ENCODE measurements at regions not wholly inside any gene's neighbourhood (a gene's known extent, or its start where the extent isn't known, plus 50 kb on each side); places are given as distances from the start of the nearest gene placed in this dataset.

- H3K27me3 ChIP-seq (ENCODE audit: control insufficient read depth in 3 of 3, insufficient read depth in 3 of 3, low read depth in 1 of 3, low read length in 3 of 3): no peaks in the 10 kb centered on the region
- no CpG with 5 or more reads among the region's 14 CpGs for WGBS, 2 donors (ENCODE audit: extremely low coverage in 2 of 2, insufficient read length in 2 of 2, insufficient replicate concordance in 1 of 2)
Observed at GRCh38 chr4:55241461-55241860, 104.6 kb upstream of the SRD5A3 start.

GRCh38 chr4:55242506-55242905 lies 103.5 kb upstream of the SRD5A3 start:
- WGBS, 2 donors (ENCODE audit: extremely low coverage in 2 of 2, insufficient read length in 2 of 2, insufficient replicate concordance in 1 of 2): no CpG with 5 or more reads among the region's 4 CpGs
- no peak overlapping the region for H3K14ac ChIP-seq (ENCODE audit: low read length)
- H2BK5ac ChIP-seq (ENCODE audit: low read length): no peak overlapping the region
- no peaks in the 10 kb centered on the region for H3K36me3 ChIP-seq (replicated peaks in 1 of 2; ENCODE audit: control insufficient read depth in 2 of 2, insufficient read depth in 2 of 2, low read length in 2 of 2)
- H3K9me3 ChIP-seq (replicated peaks in 1 of 2; ENCODE audit: control insufficient read depth in 2 of 2, insufficient read depth in 1 of 2, low read depth in 1 of 2, low read length in 2 of 2): peaks cover 0 to 11% of the 10 kb centered on the region in 2 donors
- H2BK120ac ChIP-seq (ENCODE audit: low read depth, low read length): no peak overlapping the region
- no peak overlapping the region for H3K18ac ChIP-seq (ENCODE audit: low read length)
- no peak overlapping the region for H3K9ac ChIP-seq (ENCODE audit: low read depth, low read length, poor library complexity)
- H4K91ac ChIP-seq (ENCODE audit: low read depth, low read length, poor library complexity): no peak overlapping the region
- no peak for DNase-seq (ENCODE audit: low spot score)
- no peak overlapping the region for H3K23ac ChIP-seq (ENCODE audit: low read depth, low read length, poor library complexity)
- H3K27ac ChIP-seq (replicated peaks; ENCODE audit: low read length): no peak overlapping the region
- no peak overlapping the region for H3K4me3 ChIP-seq (ENCODE audit: low read length in 2 of 2)
- no peak overlapping the region for H3K4ac ChIP-seq (ENCODE audit: low read length)
- H2AFZ ChIP-seq (ENCODE audit: low read length): no peak overlapping the region
- H2BK15ac ChIP-seq (ENCODE audit: low read length): no peak overlapping the region
- no peak overlapping the region for H4K8ac ChIP-seq (ENCODE audit: low read depth, low read length)
- no peaks in the 10 kb centered on the region for H3K79me1 ChIP-seq (ENCODE audit: low read depth, low read length)
- H3K4me2 ChIP-seq (ENCODE audit: insufficient read depth, low read length, poor library complexity, severe bottlenecking): no peak overlapping the region
- no peak overlapping the region for H2AK5ac ChIP-seq (ENCODE audit: low read depth, low read length)
- H3K4me1 ChIP-seq (ENCODE audit: control insufficient read depth in 2 of 2, insufficient read depth in 1 of 2, low read depth in 1 of 2, low read length in 2 of 2): no peaks in the 10 kb centered on the region
- H2BK12ac ChIP-seq (ENCODE audit: low read length): no peak overlapping the region
- no peaks in the 10 kb centered on the region for H3K27me3 ChIP-seq (ENCODE audit: control insufficient read depth in 3 of 3, insufficient read depth in 3 of 3, low read depth in 1 of 3, low read length in 3 of 3)

More at GRCh38 chr4:55241461-55241860, 104.6 kb upstream of the SRD5A3 start:
- peak overlapping the region; percentile 13 for H3K18ac ChIP-seq (ENCODE audit: low read length)
- no peaks in the 10 kb centered on the region for H3K36me3 ChIP-seq (replicated peaks in 1 of 2; ENCODE audit: control insufficient read depth in 2 of 2, insufficient read depth in 2 of 2, low read length in 2 of 2)
- H2BK120ac ChIP-seq (ENCODE audit: low read depth, low read length): no peak overlapping the region
- H2BK5ac ChIP-seq (ENCODE audit: low read length): no peak overlapping the region
- no peak overlapping the region for H3K4me2 ChIP-seq (ENCODE audit: insufficient read depth, low read length, poor library complexity, severe bottlenecking)
- H2AFZ ChIP-seq (ENCODE audit: low read length): no peak overlapping the region
- no peak overlapping the region for H2AK5ac ChIP-seq (ENCODE audit: low read depth, low read length)
- H3K9me3 ChIP-seq (replicated peaks in 1 of 2; ENCODE audit: control insufficient read depth in 2 of 2, insufficient read depth in 1 of 2, low read depth in 1 of 2, low read length in 2 of 2): peaks cover 0 to 11% of the 10 kb centered on the region in 2 donors
- no peak overlapping the region for H3K9ac ChIP-seq (ENCODE audit: low read depth, low read length, poor library complexity)
- no peaks in the 10 kb centered on the region for H3K4me1 ChIP-seq (ENCODE audit: control insufficient read depth in 2 of 2, insufficient read depth in 1 of 2, low read depth in 1 of 2, low read length in 2 of 2)
- no peak overlapping the region for H3K27ac ChIP-seq (replicated peaks; ENCODE audit: low read length)
- H3K4me3 ChIP-seq (ENCODE audit: low read length in 2 of 2): no peak overlapping the region
- H3K79me1 ChIP-seq (ENCODE audit: low read depth, low read length): no peaks in the 10 kb centered on the region
- peak overlapping the region; percentile 49 for H3K14ac ChIP-seq (ENCODE audit: low read length)
- H4K8ac ChIP-seq (ENCODE audit: low read depth, low read length): no peak overlapping the region
- H2BK12ac ChIP-seq (ENCODE audit: low read length): no peak overlapping the region
- no peak overlapping the region for H2BK15ac ChIP-seq (ENCODE audit: low read length)
- H3K23ac ChIP-seq (ENCODE audit: low read depth, low read length, poor library complexity): peak overlapping the region; percentile 44
- H4K91ac ChIP-seq (ENCODE audit: low read depth, low read length, poor library complexity): no peak overlapping the region
- no peak for DNase-seq (ENCODE audit: low spot score)
- no peak overlapping the region for H3K4ac ChIP-seq (ENCODE audit: low read length)

- Histone ChIP-seq H3K4ac (ENCODE audit: low read length) (no peak overlapping the region), H2BK5ac (ENCODE audit: low read length) (no peak overlapping the region), H3K27ac (replicated peaks; ENCODE audit: low read length) (no peak overlapping the region), H2AFZ (ENCODE audit: low read length) (peak overlapping the region; percentile 21), H3K36me3 (replicated peaks in 1 of 2; ENCODE audit: control insufficient read depth in 2 of 2, insufficient read depth in 2 of 2, low read length in 2 of 2) (no peaks in the 10 kb centered on the region), H3K4me1 (ENCODE audit: control insufficient read depth in 2 of 2, insufficient read depth in 1 of 2, low read depth in 1 of 2, low read length in 2 of 2) (no peaks in the 10 kb centered on the region), H3K18ac (ENCODE audit: low read length) (no peak overlapping the region), H3K4me3 (ENCODE audit: low read length in 2 of 2) (no peak overlapping the region), H3K4me2 (ENCODE audit: insufficient read depth, low read length, poor library complexity, severe bottlenecking) (no peak overlapping the region), H2BK15ac (ENCODE audit: low read length) (no peak overlapping the region), H3K9me3 (replicated peaks in 1 of 2; ENCODE audit: control insufficient read depth in 2 of 2, insufficient read depth in 1 of 2, low read depth in 1 of 2, low read length in 2 of 2) (no peaks in the 10 kb centered on the region), H2BK120ac (ENCODE audit: low read depth, low read length) (no peak overlapping the region), H3K14ac (ENCODE audit: low read length) (no peak overlapping the region), H4K91ac (ENCODE audit: low read depth, low read length, poor library complexity) (no peak overlapping the region), H4K8ac (ENCODE audit: low read depth, low read length) (no peak overlapping the region), H2BK12ac (ENCODE audit: low read length) (no peak overlapping the region), H3K9ac (ENCODE audit: low read depth, low read length, poor library complexity) (no peak overlapping the region), H3K79me1 (ENCODE audit: low read depth, low read length) (no peaks in the 10 kb centered on the region), H3K27me3 (ENCODE audit: control insufficient read depth in 3 of 3, insufficient read depth in 3 of 3, low read depth in 1 of 3, low read length in 3 of 3) (no peaks in the 10 kb centered on the region), H3K23ac (ENCODE audit: low read depth, low read length, poor library complexity) (no peak overlapping the region), H2AK5ac (ENCODE audit: low read depth, low read length) (no peak overlapping the region)
- DNase-seq (ENCODE audit: low spot score): no peak
- WGBS, 2 donors (ENCODE audit: extremely low coverage in 2 of 2, insufficient read length in 2 of 2, insufficient replicate concordance in 1 of 2): no CpG with 5 or more reads among the region's 5 CpGs
Observed at GRCh38 chr4:55247521-55247920, 98.5 kb upstream of the SRD5A3 start.

GRCh38 chr4:55248756-55249155 lies 97.3 kb upstream of the SRD5A3 start:
- H2AFZ ChIP-seq (ENCODE audit: low read length): no peak overlapping the region
- H3K4me1 ChIP-seq (ENCODE audit: control insufficient read depth in 2 of 2, insufficient read depth in 1 of 2, low read depth in 1 of 2, low read length in 2 of 2): peaks cover 0 to 2% of the 10 kb centered on the region in 2 donors
- no peaks in the 10 kb centered on the region for H3K79me1 ChIP-seq (ENCODE audit: low read depth, low read length)
- no peak overlapping the region for H3K27ac ChIP-seq (replicated peaks; ENCODE audit: low read length)
- no peak overlapping the region for H3K14ac ChIP-seq (ENCODE audit: low read length)
- H2BK5ac ChIP-seq (ENCODE audit: low read length): no peak overlapping the region
- H3K36me3 ChIP-seq (replicated peaks in 1 of 2; ENCODE audit: control insufficient read depth in 2 of 2, insufficient read depth in 2 of 2, low read length in 2 of 2): no peaks in the 10 kb centered on the region
- H3K4me3 ChIP-seq (ENCODE audit: low read length in 2 of 2): no peak overlapping the region
- no peak overlapping the region for H3K4ac ChIP-seq (ENCODE audit: low read length)
- H3K27me3 ChIP-seq (ENCODE audit: control insufficient read depth in 3 of 3, insufficient read depth in 3 of 3, low read depth in 1 of 3, low read length in 3 of 3): no peaks in the 10 kb centered on the region
- H2AK5ac ChIP-seq (ENCODE audit: low read depth, low read length): no peak overlapping the region
- no CpG with 5 or more reads among the region's 6 CpGs for WGBS, 2 donors (ENCODE audit: extremely low coverage in 2 of 2, insufficient read length in 2 of 2, insufficient replicate concordance in 1 of 2)
- H4K91ac ChIP-seq (ENCODE audit: low read depth, low read length, poor library complexity): no peak overlapping the region
- no peak overlapping the region for H4K8ac ChIP-seq (ENCODE audit: low read depth, low read length)
- no peak overlapping the region for H3K18ac ChIP-seq (ENCODE audit: low read length)
- no peak overlapping the region for H3K4me2 ChIP-seq (ENCODE audit: insufficient read depth, low read length, poor library complexity, severe bottlenecking)
- H3K9ac ChIP-seq (ENCODE audit: low read depth, low read length, poor library complexity): no peak overlapping the region
- DNase-seq (ENCODE audit: low spot score): no peak
- H2BK120ac ChIP-seq (ENCODE audit: low read depth, low read length): no peak overlapping the region
- H2BK15ac ChIP-seq (ENCODE audit: low read length): no peak overlapping the region
- H3K23ac ChIP-seq (ENCODE audit: low read depth, low read length, poor library complexity): no peak overlapping the region
- H3K9me3 ChIP-seq (replicated peaks in 1 of 2; ENCODE audit: control insufficient read depth in 2 of 2, insufficient read depth in 1 of 2, low read depth in 1 of 2, low read length in 2 of 2): no peaks in the 10 kb centered on the region
- no peak overlapping the region for H2BK12ac ChIP-seq (ENCODE audit: low read length)

Measured in neuronal stem cell (in vitro differentiated cells).